Prostate gland (tissue), 2 donors: ENCODE measurements at regions not wholly inside any gene's neighbourhood (a gene's known extent, or its start where the extent isn't known, plus 50 kb on each side); places are given as distances from the start of the nearest gene placed in this dataset.

Source experiments
- POLR2A ChIP-seq: fragments of 450-650 bp; IDR thresholded peaks from one replicate; pipeline ENCODE4 v1.6.1; 2016; ENCODE audit warnings: antibody characterized with exemption, mild to moderate bottlenecking
- POLR2AphosphoS5 ChIP-seq: sonication (generic); formaldehyde crosslinking; IDR thresholded peaks from one replicate; pipeline ENCODE4 v1.6.1; 2017; ENCODE audit warnings: antibody characterized with exemption
- TF ChIP-seq, protein P1 (sequence below), 4 experiments: fragments of 200-600 bp in 2 of 4; fragments of 450-650 bp in 2 of 4; sonication (generic) in 2 of 4; IDR thresholded peaks; 1 replicate in 3 of 4; 2 replicates in 1 of 4; pipeline ENCODE4 v1.5.1; 2016 to 2019; ENCODE audit warnings: antibody characterized with exemption in 4 of 4, mild to moderate bottlenecking in 2 of 4, moderate library complexity in 2 of 4

DNA sequence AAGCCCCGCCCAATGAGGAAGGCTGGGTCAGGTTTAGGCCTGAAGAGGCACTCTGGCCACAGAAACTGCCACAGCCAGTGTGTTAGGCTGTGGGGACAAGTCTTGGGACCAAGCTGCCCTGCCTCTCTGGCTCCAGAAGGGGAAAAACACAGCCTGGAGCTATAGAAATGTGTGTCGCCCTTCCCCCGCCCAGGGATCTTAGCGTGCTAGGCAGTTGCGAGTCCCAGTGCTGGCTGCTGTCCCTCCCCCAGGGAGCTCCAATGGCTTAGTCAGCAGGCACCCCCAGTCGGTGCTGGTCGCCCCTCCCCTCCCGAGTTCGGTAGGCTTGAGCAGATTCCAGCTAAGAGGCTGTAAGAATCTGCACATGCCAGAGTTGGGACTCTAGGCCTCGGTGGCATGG is 99.5 kb upstream of the API5 start:
- TF ChIP-seq, protein P1, sequence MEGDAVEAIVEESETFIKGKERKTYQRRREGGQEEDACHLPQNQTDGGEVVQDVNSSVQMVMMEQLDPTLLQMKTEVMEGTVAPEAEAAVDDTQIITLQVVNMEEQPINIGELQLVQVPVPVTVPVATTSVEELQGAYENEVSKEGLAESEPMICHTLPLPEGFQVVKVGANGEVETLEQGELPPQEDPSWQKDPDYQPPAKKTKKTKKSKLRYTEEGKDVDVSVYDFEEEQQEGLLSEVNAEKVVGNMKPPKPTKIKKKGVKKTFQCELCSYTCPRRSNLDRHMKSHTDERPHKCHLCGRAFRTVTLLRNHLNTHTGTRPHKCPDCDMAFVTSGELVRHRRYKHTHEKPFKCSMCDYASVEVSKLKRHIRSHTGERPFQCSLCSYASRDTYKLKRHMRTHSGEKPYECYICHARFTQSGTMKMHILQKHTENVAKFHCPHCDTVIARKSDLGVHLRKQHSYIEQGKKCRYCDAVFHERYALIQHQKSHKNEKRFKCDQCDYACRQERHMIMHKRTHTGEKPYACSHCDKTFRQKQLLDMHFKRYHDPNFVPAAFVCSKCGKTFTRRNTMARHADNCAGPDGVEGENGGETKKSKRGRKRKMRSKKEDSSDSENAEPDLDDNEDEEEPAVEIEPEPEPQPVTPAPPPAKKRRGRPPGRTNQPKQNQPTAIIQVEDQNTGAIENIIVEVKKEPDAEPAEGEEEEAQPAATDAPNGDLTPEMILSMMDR (IDR thresholded peaks at IDR 0.05): no peak
- TF ChIP-seq POLR2AphosphoS5 (no peak), POLR2A (no peak)
